Tibial nerve (tissue), 4 donors: ENCODE measurements at regions not wholly inside any gene's neighbourhood (a gene's known extent, or its start where the extent isn't known, plus 50 kb on each side); places are given as distances from the start of the nearest gene placed in this dataset.

Experiments used
- EP300 ChIP-seq, 2 donors: sonication (generic); formaldehyde crosslinking; IDR thresholded peaks; one replicate each; pipeline ENCODE4 v1.6.1; 2017; ENCODE audit warnings: antibody characterized with exemption in 2 of 2, mild to moderate bottlenecking in 1 of 2
- POLR2A ChIP-seq, 2 donors: fragments of 450-650 bp; IDR thresholded peaks; one replicate each; pipeline ENCODE4 v1.6.1; 2017; ENCODE audit warnings: antibody characterized with exemption in 2 of 2, mild to moderate bottlenecking in 2 of 2, moderate library complexity in 2 of 2
- TF ChIP-seq, protein P1 (sequence below), 5 experiments: fragments of 200-600 bp in 3 of 5; fragments of 450-650 bp in 2 of 5; sonication (generic) in 3 of 5; IDR thresholded peaks; one replicate each; pipeline ENCODE4 v1.5.1; 2016 to 2019; ENCODE audit warnings: antibody characterized with exemption in 5 of 5, mild to moderate bottlenecking in 3 of 5, moderate library complexity in 2 of 5

DNA sequence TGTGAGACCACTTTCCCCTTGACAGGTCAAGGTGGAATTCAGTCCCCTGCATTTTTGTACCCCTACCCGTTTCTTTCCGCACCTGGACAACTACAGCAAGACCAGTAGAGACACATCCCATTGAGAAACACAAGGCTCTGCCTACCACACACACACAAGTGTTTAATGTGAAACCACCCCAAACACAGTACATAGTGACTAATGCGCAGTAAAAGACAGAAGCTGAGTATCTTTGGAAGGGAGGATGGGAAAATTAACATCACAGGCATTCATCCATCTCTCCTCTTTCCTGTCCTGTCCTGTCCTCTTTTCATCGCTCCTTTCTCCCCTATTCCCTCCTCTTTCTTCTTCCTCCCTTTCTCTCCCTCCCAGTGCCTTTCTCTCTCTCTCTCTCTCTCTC lies 64.8 kb downstream of the SCN11A start:
- TF ChIP-seq, protein P1, sequence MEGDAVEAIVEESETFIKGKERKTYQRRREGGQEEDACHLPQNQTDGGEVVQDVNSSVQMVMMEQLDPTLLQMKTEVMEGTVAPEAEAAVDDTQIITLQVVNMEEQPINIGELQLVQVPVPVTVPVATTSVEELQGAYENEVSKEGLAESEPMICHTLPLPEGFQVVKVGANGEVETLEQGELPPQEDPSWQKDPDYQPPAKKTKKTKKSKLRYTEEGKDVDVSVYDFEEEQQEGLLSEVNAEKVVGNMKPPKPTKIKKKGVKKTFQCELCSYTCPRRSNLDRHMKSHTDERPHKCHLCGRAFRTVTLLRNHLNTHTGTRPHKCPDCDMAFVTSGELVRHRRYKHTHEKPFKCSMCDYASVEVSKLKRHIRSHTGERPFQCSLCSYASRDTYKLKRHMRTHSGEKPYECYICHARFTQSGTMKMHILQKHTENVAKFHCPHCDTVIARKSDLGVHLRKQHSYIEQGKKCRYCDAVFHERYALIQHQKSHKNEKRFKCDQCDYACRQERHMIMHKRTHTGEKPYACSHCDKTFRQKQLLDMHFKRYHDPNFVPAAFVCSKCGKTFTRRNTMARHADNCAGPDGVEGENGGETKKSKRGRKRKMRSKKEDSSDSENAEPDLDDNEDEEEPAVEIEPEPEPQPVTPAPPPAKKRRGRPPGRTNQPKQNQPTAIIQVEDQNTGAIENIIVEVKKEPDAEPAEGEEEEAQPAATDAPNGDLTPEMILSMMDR (IDR thresholded peaks at IDR 0.05): no peak
- TF ChIP-seq EP300 (IDR thresholded peaks at IDR 0.05) (no peak), POLR2A (IDR thresholded peaks at IDR 0.05) (no peak)
